ENCODE measurements at regions not wholly inside any gene's neighbourhood (a gene's known extent, or its start where the extent isn't known, plus 50 kb on each side); places are given as distances from the start of the nearest gene placed in this dataset.

DNA sequence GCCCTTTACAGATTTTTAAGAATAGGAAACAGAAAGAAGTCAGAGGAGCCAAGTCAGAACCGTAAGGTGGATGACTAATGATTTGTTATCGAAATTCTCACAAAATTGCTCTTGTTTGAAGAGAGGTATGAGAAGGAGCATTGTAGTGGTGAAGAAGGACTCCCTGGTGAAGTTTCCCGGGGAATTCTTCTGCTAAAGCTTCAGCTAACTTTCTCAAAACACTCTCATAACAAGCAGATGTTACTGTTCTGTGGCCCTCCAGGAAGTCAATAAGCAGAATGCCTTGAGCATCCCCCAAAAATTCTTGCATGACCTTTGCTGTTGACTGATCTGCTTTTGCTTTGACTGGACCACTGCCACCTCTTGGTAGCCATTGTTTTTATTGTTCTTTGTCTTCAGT, 152.9 kb downstream of the HGF start:
- TF ChIP-seq, protein P1, sequence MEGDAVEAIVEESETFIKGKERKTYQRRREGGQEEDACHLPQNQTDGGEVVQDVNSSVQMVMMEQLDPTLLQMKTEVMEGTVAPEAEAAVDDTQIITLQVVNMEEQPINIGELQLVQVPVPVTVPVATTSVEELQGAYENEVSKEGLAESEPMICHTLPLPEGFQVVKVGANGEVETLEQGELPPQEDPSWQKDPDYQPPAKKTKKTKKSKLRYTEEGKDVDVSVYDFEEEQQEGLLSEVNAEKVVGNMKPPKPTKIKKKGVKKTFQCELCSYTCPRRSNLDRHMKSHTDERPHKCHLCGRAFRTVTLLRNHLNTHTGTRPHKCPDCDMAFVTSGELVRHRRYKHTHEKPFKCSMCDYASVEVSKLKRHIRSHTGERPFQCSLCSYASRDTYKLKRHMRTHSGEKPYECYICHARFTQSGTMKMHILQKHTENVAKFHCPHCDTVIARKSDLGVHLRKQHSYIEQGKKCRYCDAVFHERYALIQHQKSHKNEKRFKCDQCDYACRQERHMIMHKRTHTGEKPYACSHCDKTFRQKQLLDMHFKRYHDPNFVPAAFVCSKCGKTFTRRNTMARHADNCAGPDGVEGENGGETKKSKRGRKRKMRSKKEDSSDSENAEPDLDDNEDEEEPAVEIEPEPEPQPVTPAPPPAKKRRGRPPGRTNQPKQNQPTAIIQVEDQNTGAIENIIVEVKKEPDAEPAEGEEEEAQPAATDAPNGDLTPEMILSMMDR (IDR thresholded peaks at IDR 0.05): no peak
- TF ChIP-seq POLR2A (IDR thresholded peaks at IDR 0.05): no peak
